ENCODE measurements at regions not wholly inside any gene's neighbourhood (a gene's known extent, or its start where the extent isn't known, plus 50 kb on each side); places are given as distances from the start of the nearest gene placed in this dataset.

DNA sequence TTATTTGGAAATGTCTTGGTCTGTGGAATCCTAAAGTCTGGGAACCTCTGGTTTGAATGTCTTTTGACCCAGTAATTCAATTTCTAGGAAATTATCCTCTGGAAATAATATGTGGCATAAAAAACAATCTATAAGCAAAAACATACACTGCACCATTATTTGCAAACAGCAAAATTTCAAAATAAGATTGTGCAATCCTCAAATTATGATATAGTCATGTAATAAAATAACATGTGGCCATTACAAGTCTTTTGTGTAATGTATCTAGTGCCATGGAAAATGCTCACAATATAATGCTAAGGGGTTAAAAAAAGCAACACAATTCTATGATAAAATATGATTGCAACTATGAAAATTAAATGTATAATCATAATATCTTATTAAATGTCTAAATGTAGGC is 312.9 kb upstream of the RUNX1 start:
- TF ChIP-seq, protein P1, sequence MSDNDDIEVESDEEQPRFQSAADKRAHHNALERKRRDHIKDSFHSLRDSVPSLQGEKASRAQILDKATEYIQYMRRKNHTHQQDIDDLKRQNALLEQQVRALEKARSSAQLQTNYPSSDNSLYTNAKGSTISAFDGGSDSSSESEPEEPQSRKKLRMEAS (IDR thresholded peaks at IDR 0.05), result no peak
- TF ChIP-seq CREB1 (IDR thresholded peaks at IDR 0.05; ENCODE audit: low read depth) (no peak), NFIC (IDR thresholded peaks at IDR 0.05) (no peak), EP300 (IDR thresholded peaks at IDR 0.05; ENCODE audit: borderline replicate concordance) (no peak), CEBPB (IDR thresholded peaks at IDR 0.05) (no peak), TAF1 (IDR thresholded peaks at IDR 0.05; ENCODE audit: low read depth) (no peak)

Data from Ishikawa (cell line).